Uterus (tissue), 3 donors: ENCODE measurements at regions not wholly inside any gene's neighbourhood (a gene's known extent, or its start where the extent isn't known, plus 50 kb on each side); places are given as distances from the start of the nearest gene placed in this dataset.

Experiments used
- DNase-seq, 2 donors: peaks; one replicate each; pipeline ENCODE4 v3.0.0-alpha.2; 2019 to 2020
- H3K27ac ChIP-seq, 2 donors: fragments of 200-600 bp; sonication (generic); 1 replicate in 1 of 2; 2 replicates in 1 of 2; pipeline ENCODE4 v1.5.1; 2016 to 2018
- H3K27me3 ChIP-seq, 2 donors: fragments of 200-600 bp; sonication (generic); one replicate each; pipeline ENCODE4 v1.5.1; 2018 to 2019; ENCODE audit warnings: control low read depth in 1 of 2
- H3K36me3 ChIP-seq, 2 donors: fragments of 200-600 bp; sonication (generic); one replicate each; pipeline ENCODE4 v1.5.1; 2019; ENCODE audit warnings: control low read depth in 1 of 2
- H3K4me1 ChIP-seq, 2 donors: fragments of 200-600 bp; sonication (generic); one replicate each; pipeline ENCODE4 v1.5.1; 2018 to 2019; ENCODE audit warnings: control low read depth in 1 of 2
- H3K4me3 ChIP-seq, 2 donors: fragments of 200-600 bp; sonication (generic); 1 replicate in 1 of 2; 2 replicates in 1 of 2; pipeline ENCODE4 v1.5.1; 2018 to 2019; ENCODE audit warnings: mild to moderate bottlenecking in 1 of 2
- H3K9me3 ChIP-seq, 2 donors: fragments of 200-600 bp; sonication (generic); one replicate each; pipeline ENCODE4 v1.5.1; 2019; ENCODE audit warnings: control low read depth in 1 of 2
- POLR2A ChIP-seq, 2 donors: fragments of 450-650 bp; IDR thresholded peaks; one replicate each; pipeline ENCODE4 v1.6.1; 2016; ENCODE audit warnings: antibody characterized with exemption in 2 of 2, mild to moderate bottlenecking in 1 of 2, moderate library complexity in 1 of 2
- intact Hi-C: fragments of 100-400 bp; cut with DNase I; formaldehyde crosslinking; loops from one replicate; pipeline ENCODE4 v1.15.1; 2023; ENCODE audit warnings: low total_unique reads
- TF ChIP-seq, protein P1 (sequence below), 4 experiments: fragments of 200-600 bp in 2 of 4; fragments of 450-650 bp in 2 of 4; sonication (generic) in 2 of 4; IDR thresholded peaks; one replicate each; pipeline ENCODE4 v1.5.1; 2016 to 2019; ENCODE audit warnings: antibody characterized with exemption in 4 of 4, mild to moderate bottlenecking in 2 of 4, moderate library complexity in 1 of 4
- donor health status: DM: yes; HTN: yes; CAD: no.

DNA sequence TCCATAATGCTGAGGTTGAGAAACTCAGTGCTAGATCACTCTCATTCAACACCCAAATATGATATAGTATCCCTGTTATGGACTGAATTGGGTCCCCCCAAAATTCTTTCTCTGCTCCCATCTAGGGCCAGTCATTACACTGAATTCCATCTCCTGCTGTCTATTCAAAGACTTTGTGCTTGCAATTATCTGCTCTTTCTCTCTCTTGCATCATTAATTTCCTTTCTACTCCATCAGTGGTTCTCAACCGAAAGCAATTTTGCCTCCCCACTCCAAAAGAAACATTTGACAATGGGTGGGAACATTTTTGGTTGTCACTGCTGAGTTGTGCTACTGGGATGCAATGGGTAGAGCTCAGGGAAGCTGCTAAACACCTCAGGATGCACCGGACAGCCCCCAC, 271.5 kb upstream of the CDYL start:
- no peaks in the 10 kb centered on the region for H3K9me3 ChIP-seq
- DNase-seq = no peak
- H3K27ac ChIP-seq = no peak overlapping the region
- no peaks in the 10 kb centered on the region for H3K4me1 ChIP-seq
- no peak overlapping the region for H3K4me3 ChIP-seq
- intact Hi-C loops = no loop called here
- TF ChIP-seq POLR2A (IDR thresholded peaks at IDR 0.05) = no peak
- TF ChIP-seq, protein P1, sequence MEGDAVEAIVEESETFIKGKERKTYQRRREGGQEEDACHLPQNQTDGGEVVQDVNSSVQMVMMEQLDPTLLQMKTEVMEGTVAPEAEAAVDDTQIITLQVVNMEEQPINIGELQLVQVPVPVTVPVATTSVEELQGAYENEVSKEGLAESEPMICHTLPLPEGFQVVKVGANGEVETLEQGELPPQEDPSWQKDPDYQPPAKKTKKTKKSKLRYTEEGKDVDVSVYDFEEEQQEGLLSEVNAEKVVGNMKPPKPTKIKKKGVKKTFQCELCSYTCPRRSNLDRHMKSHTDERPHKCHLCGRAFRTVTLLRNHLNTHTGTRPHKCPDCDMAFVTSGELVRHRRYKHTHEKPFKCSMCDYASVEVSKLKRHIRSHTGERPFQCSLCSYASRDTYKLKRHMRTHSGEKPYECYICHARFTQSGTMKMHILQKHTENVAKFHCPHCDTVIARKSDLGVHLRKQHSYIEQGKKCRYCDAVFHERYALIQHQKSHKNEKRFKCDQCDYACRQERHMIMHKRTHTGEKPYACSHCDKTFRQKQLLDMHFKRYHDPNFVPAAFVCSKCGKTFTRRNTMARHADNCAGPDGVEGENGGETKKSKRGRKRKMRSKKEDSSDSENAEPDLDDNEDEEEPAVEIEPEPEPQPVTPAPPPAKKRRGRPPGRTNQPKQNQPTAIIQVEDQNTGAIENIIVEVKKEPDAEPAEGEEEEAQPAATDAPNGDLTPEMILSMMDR (IDR thresholded peaks at IDR 0.05) = no peak
- H3K36me3 ChIP-seq = no peaks in the 10 kb centered on the region
- no peaks in the 10 kb centered on the region for H3K27me3 ChIP-seq

GRCh38 chr6:4503700-4504099, 272.5 kb upstream of the CDYL start:
- no peak for DNase-seq
- TF ChIP-seq, protein P1 (IDR thresholded peaks at IDR 0.05) = no peak
- no peak for TF ChIP-seq POLR2A (IDR thresholded peaks at IDR 0.05)

GRCh38 chr6:4496284-4496683, 279.9 kb upstream of the CDYL start:
- Histone ChIP-seq H3K27me3 (no peaks in the 10 kb centered on the region), H3K27ac (no peak overlapping the region), H3K4me3 (no peak overlapping the region), H3K9me3 (no peaks in the 10 kb centered on the region), H3K36me3 (no peaks in the 10 kb centered on the region), H3K4me1 (no peaks in the 10 kb centered on the region)
- intact Hi-C loops = no loop called here
- DNase-seq = no peak
- no peak for TF ChIP-seq POLR2A (IDR thresholded peaks at IDR 0.05)

More at GRCh38 chr6:4503700-4504099, 272.5 kb upstream of the CDYL start:
- no peak overlapping the region for H3K27ac ChIP-seq
- H3K36me3 ChIP-seq = no peaks in the 10 kb centered on the region
- H3K9me3 ChIP-seq = no peaks in the 10 kb centered on the region
- H3K4me3 ChIP-seq = no peak overlapping the region
- no peaks in the 10 kb centered on the region for H3K27me3 ChIP-seq
- intact Hi-C loops = no loop called here
- no peaks in the 10 kb centered on the region for H3K4me1 ChIP-seq

- H3K36me3 ChIP-seq = no peaks in the 10 kb centered on the region
- no peak for DNase-seq
Measured at GRCh38 chr6:4491501-4492260, 284.5 kb upstream of the CDYL start.

DNA sequence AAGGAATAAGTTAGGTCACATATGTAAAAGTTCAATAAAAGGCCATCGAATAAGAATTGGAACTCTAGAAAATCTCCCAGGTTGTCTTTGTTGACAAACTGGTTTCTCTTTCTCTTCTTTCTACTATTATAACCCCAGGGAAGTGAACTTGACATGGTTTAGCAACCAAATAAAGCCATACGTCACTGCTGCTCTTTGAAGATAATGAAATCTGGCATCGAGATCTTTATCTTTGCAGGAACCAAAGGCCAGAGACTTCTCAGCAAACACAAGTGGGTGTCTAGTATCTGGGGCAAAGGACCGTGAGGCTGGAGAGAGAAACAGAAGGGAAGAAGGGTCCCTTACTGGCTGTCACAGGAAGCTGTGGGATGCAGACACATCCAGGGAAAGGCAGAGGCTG, 286.7 kb upstream of the CDYL start:
- no peak overlapping the region for H3K4me3 ChIP-seq
- intact Hi-C loops = no loop called here
- H3K27me3 ChIP-seq = no peaks in the 10 kb centered on the region
- no peaks in the 10 kb centered on the region for H3K4me1 ChIP-seq
- no peak for TF ChIP-seq POLR2A (IDR thresholded peaks at IDR 0.05)
- TF ChIP-seq, protein P1 (IDR thresholded peaks at IDR 0.05) = no peak
- H3K27ac ChIP-seq = no peak overlapping the region
- no peak for DNase-seq
- no peaks in the 10 kb centered on the region for H3K36me3 ChIP-seq
- peaks cover 0 to 6% of the 10 kb centered on the region in 2 donors for H3K9me3 ChIP-seq

More at GRCh38 chr6:4491501-4492260, 284.5 kb upstream of the CDYL start:
- Histone ChIP-seq H3K27me3 (no peaks in the 10 kb centered on the region), H3K4me3 (no peak overlapping the region), H3K27ac (no peak overlapping the region), H3K9me3 (peaks cover 0 to 6% of the 10 kb centered on the region in 2 donors), H3K4me1 (no peaks in the 10 kb centered on the region)
- intact Hi-C loops = no loop called here
- TF ChIP-seq POLR2A (IDR thresholded peaks at IDR 0.05) = no peak
- TF ChIP-seq, protein P1 (IDR thresholded peaks at IDR 0.05) = no peak
